GM19395 (cell line): ENCODE measurements at regions not wholly inside any gene's neighbourhood (a gene's known extent, or its start where the extent isn't known, plus 50 kb on each side); places are given as distances from the start of the nearest gene placed in this dataset.

Source experiments
- ATAC-seq: cut with Tn5 transposase; IDR thresholded peaks from one replicate; pipeline ENCODE4 v1.9.1; 2021; ENCODE audit warnings: mild to moderate bottlenecking, moderate library complexity; ENCODE audit not compliant: unreplicated experiment

DNA sequence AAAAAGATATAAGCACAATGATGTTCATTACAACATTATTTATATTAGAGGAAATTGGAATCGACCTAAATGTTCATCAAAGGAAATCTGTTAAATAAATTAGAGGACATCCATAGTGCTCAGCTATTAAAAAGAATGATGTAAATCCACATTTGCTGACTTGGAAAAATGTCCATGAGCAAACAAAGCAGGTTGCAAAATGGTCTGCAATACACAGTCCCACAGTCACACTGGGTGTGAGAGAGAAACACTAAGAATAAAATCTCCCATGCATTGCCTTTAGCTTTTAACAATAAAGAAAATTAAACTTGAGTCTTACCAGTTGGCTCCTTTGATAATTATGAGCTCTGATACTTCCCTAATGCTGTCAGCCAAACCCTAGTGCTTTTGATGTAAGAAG is 811.1 kb upstream of the SALL3 start:
- ATAC-seq = no peak

DNA sequence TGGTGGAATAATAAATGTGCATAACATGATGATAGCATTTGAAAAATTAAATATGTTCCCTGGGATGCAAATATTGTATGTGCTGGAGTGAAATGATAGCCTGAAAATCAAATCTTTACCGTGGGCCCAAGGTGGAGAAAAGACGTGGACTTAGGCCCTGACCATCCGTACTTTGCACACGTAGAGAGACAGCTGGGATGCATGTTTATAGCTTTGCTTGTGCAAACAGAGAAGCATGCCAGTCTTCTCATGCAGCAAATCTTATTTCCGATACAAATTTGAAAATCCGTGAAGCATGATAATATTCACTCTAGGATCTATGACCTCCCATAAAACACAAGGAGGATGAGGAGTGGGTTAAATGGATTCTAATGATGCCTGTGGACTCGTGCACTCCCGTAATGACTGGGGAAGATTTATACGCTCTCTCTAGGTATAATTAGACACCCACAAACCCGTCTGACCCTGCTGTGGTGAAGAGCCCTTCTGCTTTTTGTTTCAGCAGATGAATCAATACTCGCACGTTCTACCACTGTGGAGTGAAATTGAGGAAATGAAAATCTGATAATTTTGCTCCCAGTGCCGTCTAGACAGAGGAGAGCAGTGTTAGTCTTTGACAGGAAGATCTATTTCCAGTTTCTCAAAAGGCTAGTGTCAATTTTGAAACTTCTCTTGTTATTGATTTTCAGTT is 810.3 kb upstream of the SALL3 start:
- no peak for ATAC-seq

DNA sequence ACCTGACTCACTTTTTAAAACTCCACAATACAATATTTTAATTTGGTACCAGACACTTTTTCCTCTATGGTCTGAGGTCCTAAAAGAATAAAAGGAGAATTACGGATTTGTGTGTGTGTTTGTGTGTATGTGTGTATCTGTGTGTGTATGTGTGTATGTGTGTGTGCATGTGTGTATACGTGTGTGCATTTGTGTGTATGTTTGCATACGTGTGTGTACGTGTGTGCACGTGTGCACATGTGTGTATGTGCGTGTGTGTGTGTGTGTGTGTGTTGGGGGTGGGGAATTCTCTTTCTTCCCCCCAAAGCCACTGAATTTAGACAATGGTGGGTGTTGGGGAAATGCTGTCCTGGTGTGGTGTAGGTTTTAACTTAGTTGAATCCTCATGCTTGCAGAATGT is 807.7 kb upstream of the SALL3 start:
- ATAC-seq = no peak

DNA sequence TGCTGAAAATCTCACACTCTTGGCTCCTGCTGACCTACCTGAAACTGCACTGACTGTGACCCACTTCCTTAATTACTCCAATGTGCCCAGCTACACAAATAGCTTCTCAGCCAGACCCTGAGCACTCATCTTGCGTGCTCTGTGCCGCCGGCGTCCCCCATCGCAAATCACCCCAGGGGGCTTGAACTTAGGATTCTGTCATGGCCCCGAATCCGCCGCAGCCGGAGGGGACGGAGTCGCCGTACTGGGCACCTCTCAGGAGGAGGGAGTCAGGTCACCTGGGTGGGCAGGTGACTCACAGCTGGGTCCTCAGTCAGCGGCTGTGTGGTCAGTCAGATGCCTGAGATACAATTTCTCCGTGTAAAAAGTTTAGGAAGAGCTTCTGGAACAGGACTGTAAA is 804.9 kb upstream of the SALL3 start:
- ATAC-seq = no peak

DNA sequence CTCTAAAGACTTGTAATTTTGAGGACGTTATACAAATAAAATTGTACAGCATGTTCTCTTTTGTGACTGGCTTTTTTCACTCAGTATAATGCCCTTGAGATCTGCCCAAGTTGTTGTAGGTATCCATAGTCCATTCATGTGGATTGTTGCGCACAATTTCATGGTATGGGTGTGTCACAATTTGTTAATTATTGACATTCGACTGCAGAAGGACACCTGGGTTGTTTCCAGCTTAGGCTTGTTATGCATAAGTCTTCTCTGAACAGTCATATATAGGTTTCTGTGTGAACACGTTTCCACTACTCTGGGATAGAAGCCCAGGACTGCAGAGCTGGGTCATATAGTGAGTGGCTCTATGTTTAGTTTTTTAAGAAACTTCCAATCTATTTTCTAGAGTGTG is 800.8 kb upstream of the SALL3 start:
- no peak for ATAC-seq

DNA sequence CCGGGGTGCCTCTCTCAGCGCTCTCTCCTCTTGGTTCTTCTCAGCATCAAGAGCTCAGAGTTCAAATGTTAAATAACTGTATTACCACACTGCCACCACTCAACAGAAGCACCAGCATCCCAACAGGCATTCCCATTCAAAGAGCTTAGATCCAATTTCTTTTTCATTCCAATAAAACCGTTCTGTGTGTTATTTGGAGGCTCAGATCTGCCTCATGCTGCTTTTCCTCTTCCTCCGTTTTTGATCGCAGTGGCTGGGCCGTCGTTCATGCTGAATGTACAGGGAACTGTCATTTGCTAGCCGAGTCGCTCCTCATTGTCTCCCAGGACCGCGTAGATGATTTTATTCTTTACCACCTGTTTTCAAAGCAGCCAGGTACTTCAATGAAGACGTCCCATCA is 798.9 kb upstream of the SALL3 start:
- ATAC-seq = no peak

DNA sequence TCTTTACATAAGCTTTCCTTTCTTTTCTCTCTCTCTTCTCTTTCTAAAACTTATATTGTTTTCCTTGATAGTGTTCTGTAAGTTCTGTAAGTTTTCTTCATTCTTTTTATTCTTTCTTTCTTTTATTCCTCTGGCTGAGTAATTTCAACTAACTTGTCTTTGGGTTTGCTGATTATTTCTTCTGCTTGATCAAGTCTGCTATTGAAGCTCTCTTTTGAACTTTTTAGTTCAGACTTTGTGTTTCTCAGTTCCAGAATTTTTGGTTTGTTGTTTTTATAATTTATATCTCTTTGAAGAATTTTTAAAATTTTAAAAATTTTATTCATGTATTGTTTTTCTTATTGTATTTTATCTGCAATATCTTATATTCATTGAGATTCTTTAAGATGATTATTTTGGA is 795.8 kb upstream of the SALL3 start:
- ATAC-seq = no peak

DNA sequence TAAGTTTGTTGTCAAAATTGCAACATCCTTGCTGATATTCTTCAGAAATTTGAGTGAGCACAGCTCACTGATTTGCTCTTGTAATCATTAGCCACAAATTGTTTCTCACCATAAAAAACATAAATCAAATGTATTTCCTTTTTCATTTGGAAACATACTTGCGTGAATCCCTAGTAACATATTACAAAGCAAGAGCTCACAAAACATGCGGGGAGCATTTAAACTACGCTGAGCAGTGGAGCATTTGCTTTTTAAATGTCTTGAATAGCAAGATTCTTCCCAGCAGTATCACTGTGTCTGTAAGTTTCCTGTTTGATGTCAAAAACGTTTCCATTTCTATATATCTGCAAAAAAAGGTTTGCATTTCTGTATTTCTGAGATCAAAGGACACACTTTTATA is 788.3 kb upstream of the SALL3 start:
- no peak for ATAC-seq

DNA sequence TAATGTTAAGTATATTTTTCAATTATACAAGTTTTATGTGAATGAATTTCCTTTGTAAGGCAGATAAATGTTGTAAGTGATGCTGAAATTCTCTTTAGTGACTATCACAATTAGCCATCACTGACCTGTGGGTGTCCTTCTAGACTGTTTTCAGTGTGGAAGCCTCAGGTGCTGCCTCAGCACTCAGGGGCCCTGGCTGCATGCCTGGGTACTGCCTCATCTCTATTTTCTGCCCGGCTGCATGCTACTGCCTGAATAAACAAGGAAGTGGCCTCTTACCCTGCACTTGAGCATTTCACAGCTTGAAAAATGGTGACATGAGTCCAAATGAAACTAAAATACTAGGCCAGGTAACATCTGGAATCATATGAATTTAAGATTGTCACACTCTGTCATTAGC is 787.6 kb upstream of the SALL3 start:
- ATAC-seq = no peak

DNA sequence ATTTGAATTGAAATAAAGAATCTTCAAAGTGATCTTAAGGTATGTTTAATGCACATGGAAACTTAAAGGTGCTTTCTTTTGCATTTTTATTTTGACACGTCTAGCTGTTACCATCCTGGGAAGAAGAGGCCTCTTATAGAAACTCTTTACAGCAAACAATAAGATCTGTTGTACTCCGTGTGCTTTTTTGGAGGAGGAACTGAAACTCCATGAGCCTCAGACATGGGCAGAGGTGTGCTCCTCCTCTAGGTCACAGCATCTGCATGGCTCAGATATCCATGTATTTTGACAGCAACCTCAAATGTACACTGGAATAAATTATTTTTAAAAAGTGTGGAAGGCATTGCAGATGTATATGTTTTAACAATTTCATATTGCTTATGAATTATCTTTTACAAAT is 783.3 kb upstream of the SALL3 start:
- no peak for ATAC-seq

DNA sequence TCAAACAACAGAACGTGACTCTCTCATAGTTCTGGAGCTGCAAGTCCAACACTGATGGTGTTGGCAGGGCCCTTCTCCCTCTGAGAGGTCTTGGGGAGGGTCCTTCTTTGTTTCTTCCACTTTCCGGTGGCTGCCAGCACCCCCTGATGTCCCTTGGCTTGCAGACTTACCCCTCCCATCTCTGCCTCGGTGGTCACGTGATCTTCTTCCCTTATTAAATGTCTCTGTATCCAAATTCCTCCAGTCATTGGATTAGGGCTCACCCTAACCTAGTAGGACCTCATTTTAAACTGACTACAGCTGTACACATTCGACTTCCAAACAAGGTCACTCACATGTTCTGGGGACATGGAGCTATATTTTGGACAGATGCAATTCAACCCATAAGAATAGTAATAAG is 780.6 kb upstream of the SALL3 start:
- no peak for ATAC-seq

DNA sequence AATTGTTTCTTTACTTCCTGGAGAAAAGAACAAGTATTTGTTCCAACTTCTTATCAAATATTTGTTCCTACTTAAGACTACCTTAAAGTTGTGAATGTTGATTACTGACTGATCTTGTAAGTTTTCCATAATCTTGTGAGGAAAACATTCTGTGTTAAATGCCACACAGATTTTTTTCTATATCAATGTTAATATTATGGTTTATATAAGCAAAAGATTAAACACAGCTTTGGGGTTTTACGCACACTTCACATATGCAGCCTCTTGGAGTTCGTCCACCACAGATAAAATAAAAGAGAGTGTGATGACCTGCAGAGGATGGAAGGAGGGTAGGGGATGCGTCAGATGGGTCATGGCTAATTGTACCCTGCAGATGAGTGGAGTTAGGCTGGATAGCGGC is 780.0 kb upstream of the SALL3 start:
- no peak for ATAC-seq

DNA sequence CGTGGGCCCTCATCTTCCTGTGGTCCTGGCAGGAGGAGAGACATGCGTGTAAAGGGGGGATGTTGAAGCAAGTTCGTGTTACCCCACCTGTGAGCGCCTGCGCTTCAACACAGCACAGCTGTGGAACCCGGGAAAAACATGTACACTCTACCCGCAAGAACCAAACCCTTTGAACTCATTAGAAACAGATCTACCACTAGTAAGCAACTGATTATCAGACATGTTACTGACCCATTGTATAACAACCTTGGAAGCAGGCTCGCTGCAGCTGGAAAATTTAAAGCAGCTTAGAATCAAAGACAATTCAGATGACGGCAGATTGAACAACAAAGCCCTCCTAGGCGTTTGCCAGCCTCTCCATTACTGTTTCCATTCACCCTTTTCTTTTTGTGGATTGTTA is 771.7 kb upstream of the SALL3 start:
- no peak for ATAC-seq

DNA sequence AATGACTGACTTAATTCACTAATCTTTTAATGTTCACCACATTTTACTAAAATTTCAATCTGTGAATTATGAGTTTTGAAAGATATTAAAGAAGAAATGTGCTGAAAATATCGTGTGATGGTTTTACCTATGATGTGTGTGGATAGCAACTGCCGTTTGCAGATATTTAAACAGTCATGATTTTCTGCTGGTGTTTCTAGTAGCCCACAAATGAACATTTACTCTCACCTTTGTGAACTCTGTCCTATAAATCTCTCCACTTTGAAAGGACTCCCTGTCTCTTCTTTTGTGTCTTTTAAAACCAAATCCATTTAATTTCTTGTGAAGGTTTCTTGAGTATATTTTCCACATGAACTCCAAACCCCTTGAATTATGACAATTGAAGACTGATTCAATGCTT is 771.2 kb upstream of the SALL3 start:
- ATAC-seq = no peak

DNA sequence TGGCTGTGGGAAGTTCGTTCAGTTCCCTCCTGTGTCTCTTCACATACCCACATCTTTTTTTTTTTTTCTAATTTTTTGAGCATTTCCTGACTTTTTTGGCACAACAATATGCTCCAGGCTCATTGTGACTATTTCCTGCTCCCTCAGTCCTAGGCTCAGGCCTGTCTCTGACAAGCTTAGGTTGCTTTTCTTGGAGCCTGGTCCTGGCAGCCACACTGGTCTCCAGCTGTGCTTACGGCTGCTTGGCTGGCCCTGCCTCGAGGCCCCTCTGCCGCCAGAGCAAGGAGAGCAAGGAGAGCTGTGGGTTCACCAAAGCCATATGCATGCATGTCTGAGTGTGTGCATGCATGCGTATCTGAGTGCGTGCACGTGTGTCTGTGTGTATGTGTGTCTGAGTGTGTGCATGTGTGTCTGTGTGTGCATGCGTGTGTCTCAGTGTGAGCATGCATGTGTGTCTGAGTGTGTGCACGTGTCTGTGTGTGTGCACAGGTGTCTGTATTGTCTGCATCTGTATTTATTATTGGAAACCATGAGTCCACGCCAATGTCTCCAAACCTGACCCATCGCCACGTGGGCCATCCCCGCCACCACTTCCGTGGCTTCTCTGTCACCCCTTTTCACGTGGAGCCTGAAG is 766.1 kb upstream of the SALL3 start:
- ATAC-seq = no peak

DNA sequence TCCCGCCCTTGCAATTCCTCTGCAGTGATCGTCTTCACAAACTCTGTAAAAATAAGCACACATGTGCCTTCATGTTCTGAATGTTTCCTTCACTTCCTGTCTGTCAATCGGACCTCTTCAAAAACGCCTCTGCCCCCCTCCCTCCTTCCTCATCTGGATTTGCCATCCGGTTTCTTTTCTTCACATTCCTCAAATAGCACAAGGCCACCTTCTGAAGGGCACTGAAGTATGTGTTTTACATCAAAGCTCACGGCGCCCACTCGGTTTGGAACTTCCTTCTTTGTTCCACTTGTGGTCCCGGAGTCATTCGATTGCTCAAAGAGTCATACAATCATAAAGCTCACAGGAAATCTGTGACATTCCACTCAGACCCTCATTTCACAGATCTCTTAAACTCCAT is 758.1 kb upstream of the SALL3 start:
- no peak for ATAC-seq

DNA sequence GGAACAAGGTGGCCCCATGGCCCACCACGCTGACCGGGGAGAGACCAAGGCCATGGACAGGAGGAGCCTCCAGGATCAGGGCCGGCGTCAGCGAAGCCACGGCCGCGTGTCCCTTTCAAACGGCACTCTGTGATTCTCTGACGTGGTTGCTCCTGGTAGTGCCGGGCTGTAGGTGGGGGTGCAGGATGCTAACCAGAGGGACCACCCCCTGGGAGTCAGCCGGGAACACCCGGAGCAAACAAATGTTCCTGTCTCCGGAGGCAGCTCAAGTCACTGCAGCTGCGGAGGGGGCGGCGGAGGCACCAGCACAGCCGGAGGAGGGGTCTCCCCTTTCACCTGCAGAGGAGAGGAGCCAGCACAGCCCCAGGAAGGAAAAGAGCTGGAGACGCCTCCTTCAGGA is 750.6 kb upstream of the SALL3 start:
- no peak for ATAC-seq

DNA sequence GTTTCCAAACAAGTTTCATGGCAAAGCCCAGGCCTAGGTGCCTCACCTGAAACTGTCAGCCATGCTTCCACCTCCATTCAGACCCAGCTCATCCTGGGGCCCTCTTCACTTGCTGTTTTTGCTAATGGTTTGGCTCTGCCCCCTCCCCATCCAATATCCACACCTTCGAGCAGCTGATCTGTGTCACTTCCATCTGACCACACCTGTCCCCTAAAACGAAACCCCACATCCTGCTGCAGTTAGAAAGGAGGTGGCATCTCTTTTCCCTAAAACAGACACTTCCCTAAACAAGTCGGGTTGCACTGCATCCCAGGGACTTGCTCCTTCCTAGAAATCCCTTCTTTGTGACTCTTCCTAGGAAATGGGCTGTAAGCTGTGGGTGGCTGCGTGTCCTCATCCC is 748.7 kb upstream of the SALL3 start:
- no peak for ATAC-seq

DNA sequence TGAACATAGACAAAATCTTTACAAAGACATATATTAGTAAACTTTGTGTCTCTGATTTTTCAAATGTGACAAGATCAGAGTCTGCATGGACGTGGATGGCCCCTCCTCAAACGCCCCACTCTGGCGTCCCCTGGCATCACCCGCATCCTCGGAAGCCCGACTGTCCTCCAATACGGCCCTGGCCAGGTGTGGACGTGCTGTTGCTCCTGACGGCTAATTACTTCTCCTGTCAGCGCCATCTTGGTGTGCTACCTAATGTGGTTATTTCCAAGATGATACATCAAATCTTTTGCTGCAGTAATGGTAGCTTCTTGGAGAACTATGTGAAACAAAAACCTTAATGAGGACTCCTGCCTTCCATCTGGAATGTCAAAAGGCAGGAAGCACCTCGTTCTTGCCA is 747.4 kb upstream of the SALL3 start:
- no peak for ATAC-seq

DNA sequence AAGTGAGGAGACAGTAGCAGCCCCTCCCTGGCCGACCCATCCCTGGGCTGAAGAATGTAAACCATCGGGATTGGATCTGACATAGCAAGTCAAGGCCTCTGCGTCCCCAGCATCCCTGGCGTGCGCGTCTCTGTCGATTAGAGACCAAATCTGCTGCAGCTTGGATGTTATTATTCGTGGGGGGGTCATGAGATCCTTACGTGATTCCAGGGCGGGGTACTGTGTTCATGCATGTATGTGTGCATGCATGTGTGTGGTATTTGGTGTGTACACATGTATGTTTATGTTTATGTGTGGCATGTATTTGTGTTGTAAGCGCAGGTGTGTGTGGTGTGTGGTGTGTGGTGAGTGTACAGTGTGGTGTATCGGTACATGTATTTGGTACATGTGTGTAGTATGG is 741.8 kb upstream of the SALL3 start:
- no peak for ATAC-seq

DNA sequence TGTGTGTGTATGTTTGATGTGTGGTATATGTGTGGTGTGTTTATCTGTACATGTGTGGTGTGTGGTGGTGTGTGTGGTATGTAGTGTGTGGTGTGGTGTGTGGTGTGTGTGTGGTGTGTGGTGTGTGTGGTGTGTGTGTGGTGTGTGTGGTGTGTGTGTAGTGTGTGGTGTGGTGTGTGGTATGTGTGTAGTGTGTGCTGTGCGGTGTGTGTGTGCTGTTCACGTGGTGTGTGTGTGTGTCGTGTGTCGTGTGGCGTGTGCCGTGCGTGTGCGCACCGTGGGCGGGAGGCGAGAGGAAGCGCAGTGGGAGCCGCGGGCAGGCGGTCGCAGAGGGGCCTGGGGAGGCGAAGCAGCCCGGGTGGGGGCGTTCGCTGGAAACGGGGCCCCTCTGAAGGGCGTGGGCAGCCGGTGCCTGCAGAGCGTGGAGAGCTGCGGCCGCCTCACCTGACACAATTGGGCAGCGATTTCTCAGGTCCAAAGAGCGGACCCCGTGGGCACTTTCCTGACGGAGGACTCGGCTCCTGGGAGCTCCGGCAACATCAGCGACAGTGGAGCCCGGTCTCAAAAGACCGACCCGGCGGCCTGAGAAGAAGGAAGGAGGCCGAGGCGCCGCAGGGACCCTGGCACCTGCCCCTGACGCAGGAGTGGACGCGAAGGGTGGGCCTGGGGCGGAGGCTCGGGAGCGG is 741.1 kb upstream of the SALL3 start:
- no peak for ATAC-seq

DNA sequence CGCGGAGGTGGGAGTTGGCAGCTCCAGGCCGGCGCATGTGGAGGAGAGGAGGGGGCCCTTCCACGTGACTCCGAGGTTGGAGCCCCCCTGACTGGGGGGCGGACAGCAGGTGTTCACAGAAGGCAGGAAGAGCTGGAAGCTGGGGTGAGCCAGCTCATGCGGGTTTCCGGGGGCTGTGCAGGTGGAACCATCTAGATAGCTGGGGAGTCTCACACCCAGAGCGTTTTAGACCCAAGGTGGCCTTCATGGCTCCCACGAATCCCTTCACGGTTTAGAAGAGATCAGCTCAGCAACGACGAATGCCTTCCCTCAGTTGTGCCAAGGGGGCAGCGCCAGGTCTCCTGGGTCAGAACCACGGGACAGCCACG is 740.5 kb upstream of the SALL3 start:
- ATAC-seq = no peak

DNA sequence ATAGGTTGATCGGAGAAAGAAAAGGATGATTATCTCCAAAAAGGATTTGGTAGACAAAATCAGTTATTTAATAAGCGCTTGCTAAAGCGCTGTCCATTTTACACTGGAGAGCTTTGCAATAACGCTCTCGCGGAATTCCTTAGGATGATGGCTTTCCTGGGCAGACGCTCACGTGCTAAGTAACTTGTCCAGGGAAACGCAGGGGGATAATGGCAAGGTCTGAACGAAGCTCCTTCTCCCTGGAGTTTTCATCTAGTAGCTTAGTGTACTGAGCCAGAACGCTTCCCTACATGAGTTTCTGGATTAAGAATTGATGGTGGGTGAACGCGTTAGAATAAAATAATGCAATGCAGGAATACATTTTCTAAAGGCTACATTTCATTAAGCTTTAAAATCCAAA is 739.5 kb upstream of the SALL3 start:
- ATAC-seq = no peak
